SH-SY5Y (cell line): ENCODE measurements at regions not wholly inside any gene's neighbourhood (a gene's known extent, or its start where the extent isn't known, plus 50 kb on each side); places are given as distances from the start of the nearest gene placed in this dataset.

Experiments
- GATA2 ChIP-seq: IDR thresholded peaks from 2 replicates; pipeline ENCODE4 v1.6.1; 2011; ENCODE audit warnings: mild to moderate bottlenecking, low read depth, low read length
- GATA3 ChIP-seq: IDR thresholded peaks from 2 replicates; pipeline ENCODE4 v1.6.1; 2011; ENCODE audit warnings: low read depth, mild to moderate bottlenecking, low read length, moderate library complexity

DNA sequence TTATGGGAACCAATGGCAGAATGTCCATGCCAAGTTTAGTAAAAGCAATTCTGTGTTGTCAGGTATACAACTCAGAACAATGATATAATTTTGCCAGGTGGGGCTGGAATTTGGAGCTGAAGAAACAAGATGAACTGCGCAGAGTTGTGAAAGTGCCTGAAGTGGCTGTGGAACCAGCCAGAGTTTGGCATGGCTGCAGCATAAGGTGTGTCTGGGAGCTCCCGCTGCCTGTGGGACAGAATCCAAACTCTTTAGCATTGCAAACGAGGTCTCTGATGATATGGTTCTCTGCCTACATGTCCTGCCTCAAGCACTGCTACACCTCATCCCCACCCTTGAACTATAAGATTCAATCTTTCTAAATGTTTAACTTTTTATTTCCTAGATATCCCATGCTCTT lies 909.7 kb downstream of the EPHA4 start:
- no peak for TF ChIP-seq GATA2
- TF ChIP-seq GATA3 = no peak
